Left ventricle myocardium inferior (tissue), 1 donor: ENCODE measurements at regions not wholly inside any gene's neighbourhood (a gene's known extent, or its start where the extent isn't known, plus 50 kb on each side); places are given as distances from the start of the nearest gene placed in this dataset.

Experiments
- DNase-seq: peaks from one replicate; pipeline ENCODE4 v3.0.0-alpha.2; 2020
- H3K27ac ChIP-seq: fragments of 200-600 bp; replicated peaks from 2 replicates; pipeline ENCODE4 v1.8.0; 2021
- H3K27me3 ChIP-seq: fragments of 200-600 bp; 2 replicates; pipeline ENCODE4 v1.8.0; 2021; ENCODE audit warnings: low read depth
- H3K36me3 ChIP-seq: fragments of 200-600 bp; 2 replicates; pipeline ENCODE4 v1.8.0; 2021
- H3K4me1 ChIP-seq: fragments of 200-600 bp; 2 replicates; pipeline ENCODE4 v1.8.0; 2021
- H3K4me3 ChIP-seq: fragments of 200-600 bp; 2 replicates; pipeline ENCODE4 v1.8.0; 2021; ENCODE audit warnings: mild to moderate bottlenecking, moderate library complexity
- H3K9me3 ChIP-seq: fragments of 200-600 bp; replicated peaks from 2 replicates; pipeline ENCODE4 v1.8.0; 2021
- CTCF ChIP-seq: fragments of 200-600 bp; IDR thresholded peaks from 2 replicates; pipeline ENCODE4 v1.8.0; 2021; ENCODE audit warnings: antibody characterized with exemption, mild to moderate bottlenecking, borderline replicate concordance
- intact Hi-C: fragments of 100-400 bp; cut with micrococcal nuclease; formaldehyde crosslinking; loops from one replicate; pipeline ENCODE4 v1.11.0; 2022
- donor health status: DM: no; HTN: yes; CAD: no; lungs with severe emphysema.

GRCh38 chr4:18250564-18250963, 229.0 kb upstream of the LCORL start:
- Histone ChIP-seq H3K27me3 (no peaks in the 10 kb centered on the region), H3K27ac (no peak overlapping the region), H3K4me1 (no peaks in the 10 kb centered on the region), H3K36me3 (no peaks in the 10 kb centered on the region), H3K9me3 (peaks cover 1% of the 10 kb centered on the region), H3K4me3 (no peak overlapping the region)
- no peak for DNase-seq
- intact Hi-C loops, result no loop called here
- TF ChIP-seq CTCF, result no peak

- Histone ChIP-seq H3K36me3 (no peaks in the 10 kb centered on the region), H3K4me3 (no peak overlapping the region), H3K27me3 (no peaks in the 10 kb centered on the region), H3K27ac (no peak overlapping the region), H3K9me3 (no peaks in the 10 kb centered on the region), H3K4me1 (no peaks in the 10 kb centered on the region)
- no peak for DNase-seq
- no peak for TF ChIP-seq CTCF
- intact Hi-C loops, result no loop called here
These were observed 227.1 kb upstream of the LCORL start for GRCh38 chr4:18248611-18249010.

GRCh38 chr4:18247189-18247588, 225.6 kb upstream of the LCORL start:
- no peak for TF ChIP-seq CTCF
- H3K27ac ChIP-seq, result no peak overlapping the region
- no peaks in the 10 kb centered on the region for H3K4me1 ChIP-seq
- no peak overlapping the region for H3K4me3 ChIP-seq
- no peak for DNase-seq
- H3K36me3 ChIP-seq, result no peaks in the 10 kb centered on the region
- no peaks in the 10 kb centered on the region for H3K9me3 ChIP-seq
- H3K27me3 ChIP-seq, result no peaks in the 10 kb centered on the region
- intact Hi-C loops, result no loop called here

GRCh38 chr4:18242919-18243693, 221.6 kb upstream of the LCORL start:
- H3K4me3 ChIP-seq, result no peak overlapping the region
- H3K27ac ChIP-seq, result no peak overlapping the region
- no peak for TF ChIP-seq CTCF
- H3K9me3 ChIP-seq, result no peaks in the 10 kb centered on the region
- no peak for DNase-seq
- H3K27me3 ChIP-seq, result no peaks in the 10 kb centered on the region
- H3K4me1 ChIP-seq, result no peaks in the 10 kb centered on the region
- intact Hi-C loops, result no loop called here
- no peaks in the 10 kb centered on the region for H3K36me3 ChIP-seq

GRCh38 chr4:18241727-18242126, 220.2 kb upstream of the LCORL start:
- no peak for TF ChIP-seq CTCF
- intact Hi-C loops, result no loop called here
- no peaks in the 10 kb centered on the region for H3K4me1 ChIP-seq

More at GRCh38 chr4:18241727-18242126, 220.2 kb upstream of the LCORL start:
- H3K9me3 ChIP-seq, result no peaks in the 10 kb centered on the region
- no peaks in the 10 kb centered on the region for H3K36me3 ChIP-seq
- no peaks in the 10 kb centered on the region for H3K27me3 ChIP-seq
- DNase-seq, result no peak
- no peak overlapping the region for H3K4me3 ChIP-seq
- no peak overlapping the region for H3K27ac ChIP-seq
